OCI-LY3 (cell line): ENCODE measurements at regions not wholly inside any gene's neighbourhood (a gene's known extent, or its start where the extent isn't known, plus 50 kb on each side); places are given as distances from the start of the nearest gene placed in this dataset.

Source experiments
- H2AFZ ChIP-seq: fragments of 200-600, 300-600 bp; shearing (Covaris generic); 2 replicates; pipeline ENCODE4 v1.6.0; 2014; ENCODE audit warnings: antibody characterized with exemption, low read depth, low read length
- H3K27ac ChIP-seq: fragments of 200-600, 300-600 bp; sonication (generic); 2 replicates; pipeline ENCODE4 v1.5.1; 2014; ENCODE audit warnings: mild to moderate bottlenecking, low read length, moderate library complexity, mixed read lengths
- H3K27me3 ChIP-seq: fragments of 200-600, 300-600 bp; sonication (generic); 2 replicates; pipeline ENCODE4 v1.6.1; 2014; ENCODE audit warnings: low read depth, low read length, mixed read lengths
- H3K36me3 ChIP-seq: fragments of 200-600, 300-600 bp; sonication (generic); replicated peaks from 2 replicates; pipeline ENCODE3; 2014; ENCODE audit warnings: low read depth, low read length, mixed read lengths
- H3K4me1 ChIP-seq: fragments of 300-600, 200-600 bp; sonication (generic); 2 replicates; pipeline ENCODE4 v1.6.1; 2014; ENCODE audit warnings: low read length, mixed read lengths
- H3K4me2 ChIP-seq: fragments of 200-600, 300-600 bp; sonication (generic); 2 replicates; pipeline ENCODE4 v1.6.1; 2014; ENCODE audit warnings: low read length, mixed read lengths
- H3K4me3 ChIP-seq: fragments of 300-600, 200-600 bp; sonication (generic); 2 replicates; pipeline ENCODE4 v1.5.1; 2014; ENCODE audit warnings: antibody characterized with exemption, mild to moderate bottlenecking, low read length, moderate library complexity
- H3K79me2 ChIP-seq: fragments of 300-600, 200-600 bp; shearing (Covaris generic); 2 replicates; pipeline ENCODE4 v1.6.1; 2014; ENCODE audit warnings: mild to moderate bottlenecking, low read length, mixed read lengths
- H3K9ac ChIP-seq: fragments of 300-600, 200-600 bp; shearing (Covaris generic); 2 replicates; pipeline ENCODE4 v1.6.0; 2014; ENCODE audit warnings: mild to moderate bottlenecking, low read length, moderate library complexity
- H3K9me3 ChIP-seq: fragments of 200-600, 300-600 bp; shearing (Covaris generic); 2 replicates; pipeline ENCODE4 v1.6.1; 2014; ENCODE audit warnings: low read length, mixed read lengths; ENCODE audit not compliant: insufficient read depth
- H4K20me1 ChIP-seq: fragments of 200-600, 300-600 bp; sonication (generic); 2 replicates; pipeline ENCODE4 v1.6.1; 2016; ENCODE audit warnings: low read length, mixed read lengths; ENCODE audit not compliant: insufficient read depth
- CTCF ChIP-seq: fragments of 200-600, 300-600 bp; sonication (generic); IDR thresholded peaks from 2 replicates; pipeline ENCODE4 v1.5.1; 2014; ENCODE audit warnings: antibody characterized with exemption, low read length, low read depth
- EZH2phosphoT487 ChIP-seq: fragments of 200-600 bp; shearing (Covaris generic); IDR thresholded peaks from 2 replicates; pipeline ENCODE4 v1.6.1; 2018; ENCODE audit warnings: antibody characterized with exemption, mixed run types, low read depth

- no peak overlapping the region for H3K4me2 ChIP-seq
- no peaks in the 10 kb centered on the region for H3K36me3 ChIP-seq
These were observed 203.0 kb downstream of the EPM2A start for GRCh38 chr6:145532361-145532760.

GRCh38 chr6:145534989-145535388 is 200.3 kb downstream of the EPM2A start:
- no peaks in the 10 kb centered on the region for H3K36me3 ChIP-seq
- no peak overlapping the region for H3K4me3 ChIP-seq
- H3K4me2 ChIP-seq, result no peak overlapping the region
- no peak overlapping the region for H2AFZ ChIP-seq
- no peaks in the 10 kb centered on the region for H3K9me3 ChIP-seq
- H3K27me3 ChIP-seq, result no peaks in the 10 kb centered on the region
- no peak overlapping the region for H3K9ac ChIP-seq
- no peaks in the 10 kb centered on the region for H4K20me1 ChIP-seq
- TF ChIP-seq EZH2phosphoT487, result no peak
- no peak for TF ChIP-seq CTCF
- H3K4me1 ChIP-seq, result no peaks in the 10 kb centered on the region
- no peak overlapping the region for H3K27ac ChIP-seq
- no peaks in the 10 kb centered on the region for H3K79me2 ChIP-seq

More at GRCh38 chr6:145532361-145532760, 203.0 kb downstream of the EPM2A start:
- Histone ChIP-seq H3K27me3 (no peaks in the 10 kb centered on the region), H3K9me3 (no peaks in the 10 kb centered on the region), H3K27ac (no peak overlapping the region), H4K20me1 (no peaks in the 10 kb centered on the region), H3K4me1 (no peaks in the 10 kb centered on the region), H3K4me3 (no peak overlapping the region), H3K9ac (no peak overlapping the region), H3K79me2 (no peaks in the 10 kb centered on the region), H2AFZ (no peak overlapping the region)
- no peak for TF ChIP-seq CTCF
- TF ChIP-seq EZH2phosphoT487, result no peak

GRCh38 chr6:145538989-145539388 is 196.3 kb downstream of the EPM2A start:
- Histone ChIP-seq H3K9me3 (no peaks in the 10 kb centered on the region), H3K4me3 (no peak overlapping the region), H3K27ac (no peak overlapping the region), H3K27me3 (no peaks in the 10 kb centered on the region), H3K79me2 (no peaks in the 10 kb centered on the region), H3K36me3 (no peaks in the 10 kb centered on the region), H4K20me1 (no peaks in the 10 kb centered on the region), H2AFZ (no peak overlapping the region), H3K4me2 (no peak overlapping the region), H3K9ac (no peak overlapping the region), H3K4me1 (no peaks in the 10 kb centered on the region)
- TF ChIP-seq EZH2phosphoT487 (no peak), CTCF (no peak)

GRCh38 chr6:145539831-145540230 is 195.5 kb downstream of the EPM2A start:
- no peaks in the 10 kb centered on the region for H3K4me1 ChIP-seq
- no peaks in the 10 kb centered on the region for H3K27me3 ChIP-seq
- no peaks in the 10 kb centered on the region for H4K20me1 ChIP-seq
- no peaks in the 10 kb centered on the region for H3K9me3 ChIP-seq
- TF ChIP-seq EZH2phosphoT487, result no peak
- TF ChIP-seq CTCF, result no peak
- H3K79me2 ChIP-seq, result no peaks in the 10 kb centered on the region
- H3K4me2 ChIP-seq, result no peak overlapping the region
- no peaks in the 10 kb centered on the region for H3K36me3 ChIP-seq
- no peak overlapping the region for H2AFZ ChIP-seq
- no peak overlapping the region for H3K27ac ChIP-seq
- H3K9ac ChIP-seq, result no peak overlapping the region
- H3K4me3 ChIP-seq, result no peak overlapping the region
